ENCODE measurements at regions not wholly inside any gene's neighbourhood (a gene's known extent, or its start where the extent isn't known, plus 50 kb on each side); places are given as distances from the start of the nearest gene placed in this dataset.

- H3K4me3 ChIP-seq (replicated peaks in 1 of 2; ENCODE audit: low read depth in 2 of 2, low read length in 2 of 2) = no peak overlapping the region
- DNase-seq (ENCODE audit: low read depth in 2 of 2) = no peak
- no peak for TF ChIP-seq CTCF (IDR thresholded peaks at IDR 0.05; ENCODE audit: low read depth, low read length)
Measured at GRCh38 chr1:166457700-166458099, 290.9 kb upstream of the FAM78B start.

DNA sequence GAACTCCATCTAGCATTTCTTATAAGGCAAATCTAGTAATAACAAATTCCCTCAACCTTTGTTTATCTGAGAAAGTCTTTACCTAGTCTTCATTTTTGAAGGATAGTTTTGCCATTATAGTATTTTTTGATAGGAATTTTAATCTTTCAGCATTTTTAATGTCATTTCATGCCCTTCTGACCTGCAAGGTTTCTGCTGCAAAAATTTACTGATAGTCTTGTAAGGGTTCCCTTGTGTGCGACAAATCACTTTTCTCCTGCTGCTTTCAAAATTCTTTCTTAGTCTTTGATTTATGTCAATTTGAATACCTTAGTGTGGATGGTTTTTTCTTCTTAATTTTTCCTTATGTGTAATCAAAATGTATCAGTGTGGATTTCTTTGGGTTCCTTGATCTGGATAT is 297.5 kb upstream of the FAM78B start:
- DNase-seq (ENCODE audit: low read depth in 2 of 2) = no peak
- no peak overlapping the region for H3K4me3 ChIP-seq (replicated peaks in 1 of 2; ENCODE audit: low read depth in 2 of 2, low read length in 2 of 2)
- TF ChIP-seq CTCF (IDR thresholded peaks at IDR 0.05; ENCODE audit: low read depth, low read length) = no peak

DNA sequence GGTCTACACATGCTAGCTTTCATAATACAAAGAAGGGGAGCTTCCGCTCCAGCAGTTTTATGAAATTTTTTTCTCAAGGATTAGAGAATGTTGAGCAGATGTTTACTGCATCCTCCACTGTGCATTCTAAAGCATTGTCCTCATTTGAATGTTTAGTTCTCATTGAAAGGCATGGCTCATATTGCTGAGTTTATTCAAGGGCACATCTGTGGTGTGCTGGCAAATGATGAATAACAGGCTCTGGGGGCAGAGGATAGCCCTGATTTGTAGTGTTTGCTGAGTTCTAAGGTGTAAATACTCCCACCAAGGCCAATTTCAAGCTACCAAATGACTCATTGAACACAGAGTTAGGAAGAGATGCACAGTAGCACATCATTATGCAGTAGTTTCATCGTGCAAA is 303.2 kb upstream of the FAM78B start:
- TF ChIP-seq CTCF (IDR thresholded peaks at IDR 0.05; ENCODE audit: low read depth, low read length) = no peak
- H3K4me3 ChIP-seq (replicated peaks in 1 of 2; ENCODE audit: low read depth in 2 of 2, low read length in 2 of 2) = no peak overlapping the region
- no peak for DNase-seq (ENCODE audit: low read depth in 2 of 2)

GRCh38 chr1:166470441-166470840 is 303.6 kb upstream of the FAM78B start:
- no peak for DNase-seq (ENCODE audit: low read depth in 2 of 2)
- no peak overlapping the region for H3K4me3 ChIP-seq (replicated peaks in 1 of 2; ENCODE audit: low read depth in 2 of 2, low read length in 2 of 2)
- TF ChIP-seq CTCF (IDR thresholded peaks at IDR 0.05; ENCODE audit: low read depth, low read length) = no peak

DNA sequence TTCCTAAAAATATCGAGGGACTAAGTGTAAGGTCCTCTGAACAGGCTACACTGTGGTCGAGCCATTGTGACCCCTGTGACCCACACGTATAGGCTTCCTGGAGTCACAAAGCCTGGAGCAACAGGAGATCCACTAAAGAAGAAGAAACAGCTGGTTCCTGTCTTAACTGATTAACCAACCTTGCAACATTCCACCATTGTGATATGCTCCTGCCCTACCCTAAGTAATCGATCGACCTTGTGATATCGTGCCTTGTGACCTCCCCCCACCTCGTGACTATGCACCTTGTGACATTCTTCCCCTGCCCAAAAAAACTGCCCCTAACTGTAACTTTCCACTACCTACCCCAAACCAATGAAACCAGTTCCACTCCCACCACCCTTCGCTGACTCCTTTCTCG is 304.6 kb upstream of the FAM78B start:
- no peak for TF ChIP-seq CTCF (IDR thresholded peaks at IDR 0.05; ENCODE audit: low read depth, low read length)
- DNase-seq (ENCODE audit: low read depth in 2 of 2) = no peak

GRCh38 chr1:166479052-166479631 is 312.3 kb upstream of the FAM78B start:
- DNase-seq (ENCODE audit: low read depth in 2 of 2) = peak; percentile 48 to 55
- H3K4me3 ChIP-seq (replicated peaks in 1 of 2; ENCODE audit: low read depth in 2 of 2, low read length in 2 of 2) = no peak overlapping the region
- peak; percentile 57 for TF ChIP-seq CTCF (IDR thresholded peaks at IDR 0.05; ENCODE audit: low read depth, low read length)

More for the DNA sequence above, 304.6 kb upstream of the FAM78B start:
- no peak overlapping the region for H3K4me3 ChIP-seq (replicated peaks in 1 of 2; ENCODE audit: low read depth in 2 of 2, low read length in 2 of 2)

GRCh38 chr1:166484471-166484870 is 317.7 kb upstream of the FAM78B start:
- no peak for DNase-seq (ENCODE audit: low read depth in 2 of 2)
- H3K4me3 ChIP-seq (replicated peaks in 1 of 2; ENCODE audit: low read depth in 2 of 2, low read length in 2 of 2) = no peak overlapping the region
- no peak for TF ChIP-seq CTCF (IDR thresholded peaks at IDR 0.05; ENCODE audit: low read depth, low read length)
